HepG2 (cell line): ENCODE measurements at regions not wholly inside any gene's neighbourhood (a gene's known extent, or its start where the extent isn't known, plus 50 kb on each side); places are given as distances from the start of the nearest gene placed in this dataset.

Experiments used
- ATAC-seq: fragments of 200-7000 bp; cut with Tn5 transposase; 3 replicates; pipeline ENCODE4 v1.9.1; 2020; ENCODE audit warnings: mild to moderate bottlenecking, moderate library complexity
- BruUV-seq: library from RNA; stranded (reverse); fragments of 400-500 nt; replicated peaks from 2 replicates; lab custom pipeline; 2021; lab: Mats Ljungman, UMichigan
- CTCF ChIA-PET: fragments of 300-600 bp; formaldehyde crosslinking; extraction: SDS; loops from one replicate; lab custom pipeline; 2021; ENCODE audit warnings: low total read pairs, inconsistent platforms, low intra/inter-chr PET ratio; lab: Yijun Ruan, JAX
- POLR2A ChIA-PET: fragments of 350-600 bp; sonication (Branson Sonifier 250); formaldehyde crosslinking; loops from one replicate; lab custom pipeline; 2020; ENCODE audit warnings: antibody characterized with exemption, inconsistent platforms; lab: Yijun Ruan, JAX
- DNase-seq: peaks from one replicate; pipeline ENCODE4 v3.0.0-alpha.2; 2015; ENCODE audit warnings: low spot score
- FAIRE-seq: peaks from 3 replicates; lab custom pipeline; 2011; peaks lifted over from hg19 to GRCh38; lab: Jason Lieb, UNC
- H2AFZ ChIP-seq: one replicate; pipeline ENCODE4 v1.6.1; 2011; ENCODE audit warnings: low read length, inconsistent platforms
- H3K27ac ChIP-seq: fragments of 300-600 bp; 3 replicates; pipeline ENCODE4 v1.8.0; 2011; ENCODE audit warnings: mixed run types, mild to moderate bottlenecking, mixed read lengths, low read length, inconsistent platforms; ENCODE audit not compliant: insufficient read depth; ENCODE audit errors: extremely low read length
- H3K27me3 ChIP-seq, 2 experiments: fragments of 200-600 bp in 1 of 2; 2 replicates in 1 of 2; 3 replicates in 1 of 2; pipeline versions ENCODE4 v1.6.0 to v1.8.0; 2011; ENCODE audit warnings: low read length in 2 of 2, mild to moderate bottlenecking in 2 of 2, moderate library complexity in 2 of 2, inconsistent platforms in 1 of 2; ENCODE audit not compliant: insufficient read depth in 2 of 2, control insufficient read depth in 1 of 2
- H3K36me3 ChIP-seq, 2 experiments: fragments of 200-600 bp in 1 of 2; replicated peaks in 1 of 2; 2 replicates in 1 of 2; 3 replicates in 1 of 2; pipeline versions ENCODE4 v1.5.1 to v1.8.0; 2011; ENCODE audit warnings: low read length in 2 of 2, inconsistent platforms in 1 of 2; ENCODE audit not compliant: insufficient read depth in 2 of 2, control insufficient read depth in 1 of 2
- H3K4me1 ChIP-seq: 2 replicates; pipeline ENCODE4 v1.5.1; 2012; ENCODE audit warnings: low read length, inconsistent platforms; ENCODE audit not compliant: insufficient read depth
- H3K4me2 ChIP-seq: 2 replicates; pipeline ENCODE4 v1.6.0; 2011; ENCODE audit warnings: low read depth, low read length, inconsistent platforms
- H3K4me3 ChIP-seq, 3 experiments: fragments of 200-600 bp in 1 of 3; sonication (generic), shearing (Covaris generic) in 1 of 3; replicated peaks in 1 of 3; 2 replicates each; pipeline ENCODE4 v1.5.1; 2011 to 2016; ENCODE audit warnings: low read length in 3 of 3, inconsistent platforms in 2 of 3, low read depth in 2 of 3, mild to moderate bottlenecking in 2 of 3, control low read depth in 1 of 3, mixed read lengths in 1 of 3; ENCODE audit not compliant: insufficient read depth in 1 of 3
- H3K79me2 ChIP-seq: one replicate; pipeline ENCODE4 v1.6.1; 2011; ENCODE audit warnings: low read length, inconsistent platforms; ENCODE audit not compliant: insufficient read depth
- H3K9ac ChIP-seq: 2 replicates; pipeline ENCODE4 v1.6.0; 2011; ENCODE audit warnings: mild to moderate bottlenecking, low read depth, low read length, inconsistent platforms; ENCODE audit not compliant: insufficient read depth
- H3K9me3 ChIP-seq: 2 replicates; pipeline ENCODE4 v1.5.1; 2012; ENCODE audit warnings: mild to moderate bottlenecking, low read length
- H4K20me1 ChIP-seq: 2 replicates; pipeline ENCODE4 v1.6.0; 2011; ENCODE audit warnings: inconsistent platforms, mild to moderate bottlenecking, low read length, moderate library complexity; ENCODE audit not compliant: insufficient read depth
- GFI1 ChIP-seq: sonication (generic); formaldehyde crosslinking; IDR thresholded peaks from 2 replicates; pipeline ENCODE4 v1.5.0; 2020; ENCODE audit warnings: missing genetic modification reagents, mild to moderate bottlenecking, borderline replicate concordance
- GPN1 ChIP-seq: sonication (generic); formaldehyde crosslinking; IDR thresholded peaks from 2 replicates; pipeline ENCODE4 v1.5.1; 2020; ENCODE audit warnings: missing genetic modification reagents, borderline replicate concordance
- HNF4A ChIP-seq: sonication (generic); formaldehyde crosslinking; IDR thresholded peaks from 2 replicates; pipeline ENCODE4 v1.4.0; 2020; ENCODE audit warnings: missing genetic modification reagents
- KDM5A ChIP-seq: fragments of 200-600 bp; sonication (generic); IDR thresholded peaks from 2 replicates; pipeline ENCODE4 v1.7.0; 2018; ENCODE audit warnings: antibody characterized with exemption, mild to moderate bottlenecking, low read length, borderline replicate concordance
- STAG1 ChIP-seq: sonication (generic); formaldehyde crosslinking; IDR thresholded peaks from 2 replicates; pipeline ENCODE4 v1.4.0; 2020; ENCODE audit warnings: missing genetic modification reagents
- ZMYM2 ChIP-seq: sonication (generic); formaldehyde crosslinking; IDR thresholded peaks from 2 replicates; pipeline ENCODE4 v1.8.0; 2022; ENCODE audit warnings: mild to moderate bottlenecking, missing genetic modification reagents
- ZNF143 ChIP-seq: sonication (generic); formaldehyde crosslinking; IDR thresholded peaks from 2 replicates; pipeline ENCODE4 v1.4.0; 2020; ENCODE audit warnings: missing genetic modification reagents
- ZNF660 ChIP-seq: sonication (generic); formaldehyde crosslinking; IDR thresholded peaks from 2 replicates; pipeline ENCODE4 v1.5.1; 2020; ENCODE audit warnings: mild to moderate bottlenecking, low read depth, missing genetic modification reagents, borderline replicate concordance
- ZZZ3 ChIP-seq: sonication (generic); formaldehyde crosslinking; IDR thresholded peaks from 2 replicates; pipeline ENCODE4 v1.4.0; 2020; ENCODE audit warnings: missing genetic modification reagents, mild to moderate bottlenecking, borderline replicate concordance
- in situ Hi-C: cut with HindIII; loops from 2 replicates; pipeline ENCODE4 v1.10.0; 2017; ENCODE audit warnings: low pct_unique_long_range_greater_than_20kb; ENCODE audit not compliant: extremely low pct_ligation_motif_present
- intact Hi-C: fragments of 100-400 bp; cut with micrococcal nuclease; formaldehyde crosslinking; loops from one replicate; pipeline ENCODE4 v1.10.0; 2022; ENCODE audit not compliant: unreplicated experiment
- TF ChIP-seq, protein P1 (sequence below): sonication (generic); formaldehyde crosslinking; IDR thresholded peaks from 2 replicates; pipeline ENCODE4 v1.9.0; 2022; ENCODE audit warnings: missing genetic modification reagents, mild to moderate bottlenecking, borderline replicate concordance

DNA sequence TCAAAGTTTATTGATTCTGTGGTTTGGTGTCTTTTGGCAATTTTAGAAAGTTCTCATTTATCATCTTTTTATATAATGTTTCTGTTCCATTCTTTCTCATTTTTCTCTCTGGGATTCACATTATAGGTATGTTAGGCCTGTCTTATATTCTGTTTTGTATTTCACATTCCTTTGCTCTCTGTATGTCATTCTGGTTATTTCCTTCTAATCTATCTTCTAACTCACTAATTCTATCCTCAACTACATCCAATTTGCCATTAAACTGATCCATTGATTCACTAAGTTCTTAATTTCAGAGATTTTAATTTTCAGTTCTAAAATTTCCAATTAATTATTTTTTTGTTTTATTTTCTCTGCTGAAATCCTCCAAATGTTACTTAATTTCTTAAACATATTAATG is 234.8 kb downstream of the FOXD2 start:
- ATAC-seq, result no peak
- H3K27me3 ChIP-seq, result peaks cover 2 to 18% of the 10 kb centered on the region in 2 experiments; a peak in 3 of 5 replicates
- CTCF ChIA-PET, result no interaction called here
- no peak overlapping the region for H3K4me3 ChIP-seq
- in situ Hi-C loops, result no loop called here
- DNase-seq, result no peak
- FAIRE-seq, result no peak
- H3K4me1 ChIP-seq, result no peaks in the 10 kb centered on the region
- H3K79me2 ChIP-seq, result no peaks in the 10 kb centered on the region
- no peak overlapping the region for H3K9ac ChIP-seq
- TF ChIP-seq HNF4A (no peak), ZZZ3 (CRISPR knock-in tag) (no peak), GPN1 (CRISPR knock-in tag) (no peak), GFI1 (CRISPR knock-in tag) (no peak), KDM5A (no peak), ZNF143 (CRISPR knock-in tag) (no peak), ZMYM2 (CRISPR knock-in tag) (no peak), ZNF660 (CRISPR knock-in tag) (no peak), STAG1 (CRISPR knock-in tag) (no peak)
- TF ChIP-seq, protein P1, sequence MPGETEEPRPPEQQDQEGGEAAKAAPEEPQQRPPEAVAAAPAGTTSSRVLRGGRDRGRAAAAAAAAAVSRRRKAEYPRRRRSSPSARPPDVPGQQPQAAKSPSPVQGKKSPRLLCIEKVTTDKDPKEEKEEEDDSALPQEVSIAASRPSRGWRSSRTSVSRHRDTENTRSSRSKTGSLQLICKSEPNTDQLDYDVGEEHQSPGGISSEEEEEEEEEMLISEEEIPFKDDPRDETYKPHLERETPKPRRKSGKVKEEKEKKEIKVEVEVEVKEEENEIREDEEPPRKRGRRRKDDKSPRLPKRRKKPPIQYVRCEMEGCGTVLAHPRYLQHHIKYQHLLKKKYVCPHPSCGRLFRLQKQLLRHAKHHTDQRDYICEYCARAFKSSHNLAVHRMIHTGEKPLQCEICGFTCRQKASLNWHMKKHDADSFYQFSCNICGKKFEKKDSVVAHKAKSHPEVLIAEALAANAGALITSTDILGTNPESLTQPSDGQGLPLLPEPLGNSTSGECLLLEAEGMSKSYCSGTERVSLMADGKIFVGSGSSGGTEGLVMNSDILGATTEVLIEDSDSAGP, result no peak
- no peak overlapping the region for H3K27ac ChIP-seq
- no peak overlapping the region for H3K4me2 ChIP-seq
- POLR2A ChIA-PET, result no interaction called here
- H2AFZ ChIP-seq, result no peak overlapping the region
- H3K36me3 ChIP-seq, result no peaks in the 10 kb centered on the region
- no peaks in the 10 kb centered on the region for H3K9me3 ChIP-seq
- intact Hi-C loops, result no loop called here
- H4K20me1 ChIP-seq, result no peaks in the 10 kb centered on the region
- BruUV-seq, result no TSS peak
